Panc1 (cell line): ENCODE measurements at regions not wholly inside any gene's neighbourhood (a gene's known extent, or its start where the extent isn't known, plus 50 kb on each side); places are given as distances from the start of the nearest gene placed in this dataset.

Experiments used
- ATAC-seq: fragments of 200-7000 bp; cut with Tn5 transposase; 2 replicates; pipeline ENCODE4 v1.9.1; 2020; ENCODE audit warnings: mild to moderate bottlenecking, moderate library complexity
- BruUV-seq: library from RNA; stranded (reverse); fragments of 400-500 nt; replicated peaks from 2 replicates; lab custom pipeline; 2021; lab: Mats Ljungman, UMichigan
- CTCF ChIA-PET: fragments of 300-600 bp; sonication (Branson Sonifier 250); formaldehyde crosslinking; loops from one replicate; lab custom pipeline; 2022; ENCODE audit warnings: antibody characterized with exemption; lab: Charles Lee
- POLR2A ChIA-PET: fragments of 300-600 bp; sonication (Branson Sonifier 250); formaldehyde crosslinking; loops from one replicate; lab custom pipeline; 2022; ENCODE audit warnings: antibody characterized with exemption; lab: Charles Lee
- DNase-seq: peaks from one replicate; pipeline ENCODE4 v3.0.0-alpha.2; 2010; ENCODE audit warnings: low read depth, low spot score
- H3K27ac ChIP-seq: 2 replicates; pipeline ENCODE4 v1.5.1; 2011; ENCODE audit warnings: mild to moderate bottlenecking, low read length, inconsistent platforms
- H3K27me3 ChIP-seq: fragments of 200-500 bp; sonication (Bioruptor generic); 2 replicates; pipeline ENCODE4 v1.6.0; 2014; ENCODE audit warnings: low read length, inconsistent platforms; ENCODE audit not compliant: control insufficient read depth, insufficient read depth
- H3K36me3 ChIP-seq: fragments of 200-500 bp; sonication (Bioruptor generic); 2 replicates; pipeline ENCODE4 v1.5.1; 2014; ENCODE audit warnings: inconsistent platforms, mild to moderate bottlenecking, low read length, moderate library complexity; ENCODE audit not compliant: control insufficient read depth, insufficient read depth
- H3K4me1 ChIP-seq: 2 replicates; pipeline ENCODE4 v1.5.1; 2011; ENCODE audit warnings: inconsistent platforms, mild to moderate bottlenecking, low read length, moderate library complexity; ENCODE audit not compliant: control insufficient read depth, insufficient read depth
- H3K4me3 ChIP-seq, 2 experiments: 2 replicates each; pipeline ENCODE4 v1.5.1; 2011 to 2012; ENCODE audit warnings: low read depth in 2 of 2, low read length in 2 of 2, mild to moderate bottlenecking in 2 of 2, inconsistent platforms in 1 of 2, moderate library complexity in 1 of 2
- H3K9me3 ChIP-seq: fragments of 200-500 bp; sonication (Bioruptor generic); 2 replicates; pipeline ENCODE4 v1.5.1; 2014; ENCODE audit warnings: low read depth, mild to moderate bottlenecking, inconsistent platforms, low read length, moderate library complexity; ENCODE audit not compliant: control insufficient read depth, insufficient read depth
- POLR2AphosphoS5 ChIP-seq: IDR thresholded peaks from 2 replicates; pipeline ENCODE4 v1.6.1; 2012; ENCODE audit warnings: mild to moderate bottlenecking, low read depth, low read length, moderate library complexity
- SIN3A ChIP-seq: IDR thresholded peaks from 2 replicates; pipeline ENCODE4 v1.6.1; 2012; ENCODE audit warnings: low read depth, mild to moderate bottlenecking, low read length, moderate library complexity, borderline replicate concordance; ENCODE audit not compliant: insufficient read depth
- TCF7L2 ChIP-seq: IDR thresholded peaks from 2 replicates; pipeline ENCODE4 v1.6.1; 2011; ENCODE audit warnings: mild to moderate bottlenecking, low read depth, low read length, inconsistent platforms
- in situ Hi-C: cut with HindIII; loops from 2 replicates; pipeline ENCODE4 v1.10.0; 2016; ENCODE audit warnings: low sequenced_read_pairs, low pct_unique_long_range_greater_than_20kb
- intact Hi-C: fragments of 100-400 bp; cut with micrococcal nuclease; formaldehyde crosslinking; loops from one replicate; pipeline ENCODE4 v1.10.0; 2022; ENCODE audit not compliant: unreplicated experiment
- TF ChIP-seq, protein P1 (sequence below): fragments of 450-650 bp; IDR thresholded peaks from 2 replicates; pipeline ENCODE4 v1.5.1; 2017; ENCODE audit warnings: mild to moderate bottlenecking
- TF ChIP-seq, protein P2 (sequence below), 2 experiments: IDR thresholded peaks; 2 replicates each; pipeline ENCODE4 v1.6.1; 2011 to 2012; ENCODE audit warnings: low read depth in 2 of 2, control low read depth in 1 of 2, low read length in 1 of 2, mild to moderate bottlenecking in 1 of 2, moderate library complexity in 1 of 2; ENCODE audit not compliant: insufficient read depth in 1 of 2

DNA sequence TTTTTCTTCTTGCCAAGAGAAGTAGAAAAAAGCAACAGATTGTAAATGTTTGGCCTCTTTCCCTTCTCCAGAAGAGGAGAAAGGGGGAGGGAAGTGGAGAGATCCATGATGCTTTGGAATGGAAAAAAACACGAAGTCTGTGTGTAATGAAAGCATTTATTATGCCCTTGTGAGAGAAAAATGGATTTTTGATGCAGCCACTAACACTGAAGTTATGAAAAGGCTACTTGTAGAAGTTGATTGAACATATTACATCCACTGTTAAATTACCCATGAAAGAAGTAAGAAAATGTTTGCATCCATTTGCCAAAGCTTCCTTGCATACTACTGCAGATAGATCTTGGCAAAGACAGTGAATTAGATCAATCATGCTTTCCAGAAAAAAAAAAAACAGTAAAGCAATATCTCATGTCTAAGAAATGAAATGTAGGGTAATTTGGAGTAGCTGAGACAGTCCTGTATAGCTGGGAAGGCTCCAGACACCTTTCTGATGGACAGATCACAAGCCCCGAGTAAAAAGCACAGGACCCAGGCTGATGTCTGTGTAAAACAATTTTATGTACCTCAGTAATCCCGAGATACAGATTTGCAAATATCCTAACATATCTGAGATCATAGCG lies 295.5 kb downstream of the PLOD2 start:
- in situ Hi-C loops (no loop called here), intact Hi-C loops (no loop called here)
- H3K9me3 ChIP-seq, result no peaks in the 10 kb centered on the region
- CTCF ChIA-PET, result no interaction called here
- H3K27ac ChIP-seq, result no peak overlapping the region
- TF ChIP-seq SIN3A, result no peak
- no peak for TF ChIP-seq TCF7L2
- TF ChIP-seq, protein P1, sequence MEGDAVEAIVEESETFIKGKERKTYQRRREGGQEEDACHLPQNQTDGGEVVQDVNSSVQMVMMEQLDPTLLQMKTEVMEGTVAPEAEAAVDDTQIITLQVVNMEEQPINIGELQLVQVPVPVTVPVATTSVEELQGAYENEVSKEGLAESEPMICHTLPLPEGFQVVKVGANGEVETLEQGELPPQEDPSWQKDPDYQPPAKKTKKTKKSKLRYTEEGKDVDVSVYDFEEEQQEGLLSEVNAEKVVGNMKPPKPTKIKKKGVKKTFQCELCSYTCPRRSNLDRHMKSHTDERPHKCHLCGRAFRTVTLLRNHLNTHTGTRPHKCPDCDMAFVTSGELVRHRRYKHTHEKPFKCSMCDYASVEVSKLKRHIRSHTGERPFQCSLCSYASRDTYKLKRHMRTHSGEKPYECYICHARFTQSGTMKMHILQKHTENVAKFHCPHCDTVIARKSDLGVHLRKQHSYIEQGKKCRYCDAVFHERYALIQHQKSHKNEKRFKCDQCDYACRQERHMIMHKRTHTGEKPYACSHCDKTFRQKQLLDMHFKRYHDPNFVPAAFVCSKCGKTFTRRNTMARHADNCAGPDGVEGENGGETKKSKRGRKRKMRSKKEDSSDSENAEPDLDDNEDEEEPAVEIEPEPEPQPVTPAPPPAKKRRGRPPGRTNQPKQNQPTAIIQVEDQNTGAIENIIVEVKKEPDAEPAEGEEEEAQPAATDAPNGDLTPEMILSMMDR, result no peak
- TF ChIP-seq, protein P2, sequence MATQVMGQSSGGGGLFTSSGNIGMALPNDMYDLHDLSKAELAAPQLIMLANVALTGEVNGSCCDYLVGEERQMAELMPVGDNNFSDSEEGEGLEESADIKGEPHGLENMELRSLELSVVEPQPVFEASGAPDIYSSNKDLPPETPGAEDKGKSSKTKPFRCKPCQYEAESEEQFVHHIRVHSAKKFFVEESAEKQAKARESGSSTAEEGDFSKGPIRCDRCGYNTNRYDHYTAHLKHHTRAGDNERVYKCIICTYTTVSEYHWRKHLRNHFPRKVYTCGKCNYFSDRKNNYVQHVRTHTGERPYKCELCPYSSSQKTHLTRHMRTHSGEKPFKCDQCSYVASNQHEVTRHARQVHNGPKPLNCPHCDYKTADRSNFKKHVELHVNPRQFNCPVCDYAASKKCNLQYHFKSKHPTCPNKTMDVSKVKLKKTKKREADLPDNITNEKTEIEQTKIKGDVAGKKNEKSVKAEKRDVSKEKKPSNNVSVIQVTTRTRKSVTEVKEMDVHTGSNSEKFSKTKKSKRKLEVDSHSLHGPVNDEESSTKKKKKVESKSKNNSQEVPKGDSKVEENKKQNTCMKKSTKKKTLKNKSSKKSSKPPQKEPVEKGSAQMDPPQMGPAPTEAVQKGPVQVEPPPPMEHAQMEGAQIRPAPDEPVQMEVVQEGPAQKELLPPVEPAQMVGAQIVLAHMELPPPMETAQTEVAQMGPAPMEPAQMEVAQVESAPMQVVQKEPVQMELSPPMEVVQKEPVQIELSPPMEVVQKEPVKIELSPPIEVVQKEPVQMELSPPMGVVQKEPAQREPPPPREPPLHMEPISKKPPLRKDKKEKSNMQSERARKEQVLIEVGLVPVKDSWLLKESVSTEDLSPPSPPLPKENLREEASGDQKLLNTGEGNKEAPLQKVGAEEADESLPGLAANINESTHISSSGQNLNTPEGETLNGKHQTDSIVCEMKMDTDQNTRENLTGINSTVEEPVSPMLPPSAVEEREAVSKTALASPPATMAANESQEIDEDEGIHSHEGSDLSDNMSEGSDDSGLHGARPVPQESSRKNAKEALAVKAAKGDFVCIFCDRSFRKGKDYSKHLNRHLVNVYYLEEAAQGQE (IDR thresholded peaks at IDR 0.05; ENCODE audit: insufficient read depth in 1 of 2, low read depth in 2 of 2, low read length in 1 of 2), result no peak
- TF ChIP-seq POLR2AphosphoS5, result no peak
- ATAC-seq, result no peak
- DNase-seq, result no peak
- no peaks in the 10 kb centered on the region for H3K27me3 ChIP-seq
- POLR2A ChIA-PET, result no interaction called here
- H3K4me1 ChIP-seq, result no peaks in the 10 kb centered on the region
- BruUV-seq, result no TSS peak
- H3K36me3 ChIP-seq, result no peaks in the 10 kb centered on the region
- no peak overlapping the region for H3K4me3 ChIP-seq

DNA sequence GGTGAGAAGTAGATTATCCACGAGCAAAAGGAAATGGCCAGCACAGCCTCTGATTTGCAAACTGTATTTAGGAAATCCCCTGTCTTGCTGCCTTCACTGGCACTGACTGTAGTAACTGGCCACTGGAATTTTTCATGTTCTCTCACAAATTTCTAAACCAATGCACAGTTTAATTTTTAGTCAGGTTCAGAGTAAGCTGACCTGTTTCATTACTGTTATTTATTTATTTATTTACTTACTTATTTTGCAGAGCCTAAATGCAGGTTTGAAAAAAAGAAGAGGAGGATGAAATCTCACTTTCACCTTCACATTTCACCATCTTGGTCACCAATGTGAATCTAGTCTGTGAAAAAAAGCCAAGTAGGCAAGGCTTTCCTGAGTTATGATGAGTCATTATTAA lies 291.0 kb downstream of the PLOD2 start:
- no peak for ATAC-seq
- H3K4me1 ChIP-seq, result no peaks in the 10 kb centered on the region
- BruUV-seq, result no TSS peak
- H3K9me3 ChIP-seq, result no peaks in the 10 kb centered on the region
- no peaks in the 10 kb centered on the region for H3K27me3 ChIP-seq
- no peak overlapping the region for H3K4me3 ChIP-seq
- ChIA-PET POLR2A (no interaction called here), CTCF (no interaction called here)
- TF ChIP-seq POLR2AphosphoS5 (no peak), TCF7L2 (no peak), SIN3A (no peak)
- TF ChIP-seq, protein P2 (IDR thresholded peaks at IDR 0.05; ENCODE audit: insufficient read depth in 1 of 2, low read depth in 2 of 2, low read length in 1 of 2), result no peak
- TF ChIP-seq, protein P1, result no peak
- intact Hi-C loops, result no loop called here
- no peaks in the 10 kb centered on the region for H3K36me3 ChIP-seq
- no peak for DNase-seq
- H3K27ac ChIP-seq, result no peak overlapping the region
- in situ Hi-C loops, result no loop called here
